ENCODE measurements at regions not wholly inside any gene's neighbourhood (a gene's known extent, or its start where the extent isn't known, plus 50 kb on each side); places are given as distances from the start of the nearest gene placed in this dataset.

GRCh38 chr15:62541250-62541649 is 376.2 kb upstream of the C2CD4B start:
- no peak overlapping the region for H3K27ac ChIP-seq
- intact Hi-C loops (cut with DNase I; ENCODE audit: low total_unique reads) = no loop called here
- no peak for DNase-seq
- 56 to 84% (median 74%) methylated on average over 4 of the region's 4 CpGs for WGBS, 5 donors
- TF ChIP-seq CTCF (IDR thresholded peaks at IDR 0.05 in 8 of 11, conservative IDR thresholded peaks at IDR 0.05 in 3 of 11) (no peak), POLR2AphosphoS5 (IDR thresholded peaks at IDR 0.05) (no peak), POLR2A (IDR thresholded peaks at IDR 0.05) (no peak)
- no peak overlapping the region for H3K4me3 ChIP-seq
- no peaks in the 10 kb centered on the region for H3K27me3 ChIP-seq (replicated peaks in 1 of 7)
- no peaks in the 10 kb centered on the region for H3K36me3 ChIP-seq
- peaks cover 0 to 5% (median 0%) of the 10 kb centered on the region in 6 donors for H3K4me1 ChIP-seq
- H3K9me3 ChIP-seq = no peaks in the 10 kb centered on the region

- Histone ChIP-seq H3K4me1 (peaks cover 0 to 5% (median 0%) of the 10 kb centered on the region in 6 donors), H3K4me3 (no peak overlapping the region), H3K36me3 (no peaks in the 10 kb centered on the region), H3K27ac (no peak overlapping the region), H3K27me3 (replicated peaks in 1 of 7) (no peaks in the 10 kb centered on the region), H3K9me3 (no peaks in the 10 kb centered on the region)
- intact Hi-C loops (cut with DNase I; ENCODE audit: low total_unique reads) = no loop called here
- 80 to 95% (median 84%) methylated on average over 6 of the region's 6 CpGs for WGBS, 5 donors
- no peak for DNase-seq
- TF ChIP-seq POLR2AphosphoS5 (IDR thresholded peaks at IDR 0.05) (no peak), POLR2A (IDR thresholded peaks at IDR 0.05) (no peak), CTCF (IDR thresholded peaks at IDR 0.05 in 8 of 11, conservative IDR thresholded peaks at IDR 0.05 in 3 of 11) (no peak)
These were observed 376.8 kb upstream of the C2CD4B start for GRCh38 chr15:62541846-62542245.

GRCh38 chr15:62544446-62544845 is 379.4 kb upstream of the C2CD4B start:
- Histone ChIP-seq H3K36me3 (no peaks in the 10 kb centered on the region), H3K4me1 (peaks cover 0 to 5% (median 0%) of the 10 kb centered on the region in 6 donors), H3K9me3 (no peaks in the 10 kb centered on the region), H3K4me3 (no peak overlapping the region), H3K27me3 (replicated peaks in 1 of 7) (no peaks in the 10 kb centered on the region), H3K27ac (peak overlapping the region in 2 of 8 donors; percentile 44 to 46)
- WGBS, 5 donors = 70 to 94% (median 85%) methylated on average over 3 of the region's 3 CpGs
- intact Hi-C loops (cut with DNase I; ENCODE audit: low total_unique reads) = no loop called here
- no peak for DNase-seq
- no peak for TF ChIP-seq CTCF (IDR thresholded peaks at IDR 0.05 in 8 of 11, conservative IDR thresholded peaks at IDR 0.05 in 3 of 11)
- TF ChIP-seq POLR2AphosphoS5 (IDR thresholded peaks at IDR 0.05) = no peak
- TF ChIP-seq POLR2A (IDR thresholded peaks at IDR 0.05) = no peak

- TF ChIP-seq POLR2AphosphoS5 (IDR thresholded peaks at IDR 0.05) (no peak), CTCF (IDR thresholded peaks at IDR 0.05 in 8 of 11, conservative IDR thresholded peaks at IDR 0.05 in 3 of 11) (no peak), POLR2A (IDR thresholded peaks at IDR 0.05) (no peak)
- no peaks in the 10 kb centered on the region for H3K36me3 ChIP-seq
- H3K9me3 ChIP-seq = no peaks in the 10 kb centered on the region
- WGBS, 5 donors = 73 to 85% (median 77%) methylated on average over 4 of the region's 4 CpGs
- DNase-seq = no peak
- no peaks in the 10 kb centered on the region for H3K27me3 ChIP-seq (replicated peaks in 1 of 7)
- peaks cover 0 to 5% (median 0%) of the 10 kb centered on the region in 6 donors for H3K4me1 ChIP-seq
- peak overlapping the region in 4 of 8 donors; percentile 3 to 44 (median 22) for H3K27ac ChIP-seq
- H3K4me3 ChIP-seq = no peak overlapping the region
- intact Hi-C loops (cut with DNase I; ENCODE audit: low total_unique reads) = no loop called here
These were observed 380.6 kb upstream of the C2CD4B start for GRCh38 chr15:62545467-62546227.
